Kidney epithelial cell (primary cell): ENCODE measurements at regions not wholly inside any gene's neighbourhood (a gene's known extent, or its start where the extent isn't known, plus 50 kb on each side); places are given as distances from the start of the nearest gene placed in this dataset.
A peak's percentile ranks its signal among the peaks of the same experiment; 100 is the strongest.

Experiments used
- DNase-seq: peaks from one replicate; pipeline ENCODE4 v3.0.0-alpha.2; 2010; ENCODE audit warnings: low read depth
- H3K27me3 ChIP-seq: 2 replicates; pipeline ENCODE4 v1.6.0; 2011; ENCODE audit warnings: low read length; ENCODE audit not compliant: control insufficient read depth, insufficient read depth
- H3K36me3 ChIP-seq: 2 replicates; pipeline ENCODE4 v1.5.1; 2011; ENCODE audit warnings: low read length; ENCODE audit not compliant: control insufficient read depth, insufficient read depth
- H3K4me3 ChIP-seq: 2 replicates; pipeline ENCODE4 v1.5.1; 2011; ENCODE audit warnings: low read depth, mild to moderate bottlenecking, control low read depth, low read length
- TF ChIP-seq, protein P1 (sequence below): IDR thresholded peaks from 2 replicates; pipeline ENCODE4 v1.5.1; 2011; ENCODE audit warnings: mild to moderate bottlenecking, moderate library complexity, low read length, control low read depth, inconsistent platforms; ENCODE audit not compliant: insufficient read depth, poor library complexity, severe bottlenecking

DNA sequence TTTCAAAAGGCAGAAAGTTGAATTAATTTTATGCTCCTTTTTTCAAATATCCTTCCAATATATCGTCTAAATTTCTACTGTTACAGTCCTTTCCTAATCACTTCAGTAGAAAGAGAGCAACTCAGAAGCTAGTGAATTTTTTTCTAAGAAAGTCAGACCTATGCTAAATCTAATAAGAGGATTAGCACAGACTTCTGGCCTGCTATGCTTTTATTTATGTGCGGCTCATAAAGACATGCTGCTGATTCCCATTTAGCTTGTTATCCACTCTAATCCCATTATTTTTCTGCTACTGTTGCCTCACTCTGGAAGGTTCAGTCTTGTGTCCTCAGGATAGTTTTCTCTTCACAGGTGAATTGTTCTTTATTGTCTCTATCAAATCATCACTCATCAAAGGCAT lies 473.5 kb upstream of the FAM241A start:
- DNase-seq: no peak
- TF ChIP-seq, protein P1, sequence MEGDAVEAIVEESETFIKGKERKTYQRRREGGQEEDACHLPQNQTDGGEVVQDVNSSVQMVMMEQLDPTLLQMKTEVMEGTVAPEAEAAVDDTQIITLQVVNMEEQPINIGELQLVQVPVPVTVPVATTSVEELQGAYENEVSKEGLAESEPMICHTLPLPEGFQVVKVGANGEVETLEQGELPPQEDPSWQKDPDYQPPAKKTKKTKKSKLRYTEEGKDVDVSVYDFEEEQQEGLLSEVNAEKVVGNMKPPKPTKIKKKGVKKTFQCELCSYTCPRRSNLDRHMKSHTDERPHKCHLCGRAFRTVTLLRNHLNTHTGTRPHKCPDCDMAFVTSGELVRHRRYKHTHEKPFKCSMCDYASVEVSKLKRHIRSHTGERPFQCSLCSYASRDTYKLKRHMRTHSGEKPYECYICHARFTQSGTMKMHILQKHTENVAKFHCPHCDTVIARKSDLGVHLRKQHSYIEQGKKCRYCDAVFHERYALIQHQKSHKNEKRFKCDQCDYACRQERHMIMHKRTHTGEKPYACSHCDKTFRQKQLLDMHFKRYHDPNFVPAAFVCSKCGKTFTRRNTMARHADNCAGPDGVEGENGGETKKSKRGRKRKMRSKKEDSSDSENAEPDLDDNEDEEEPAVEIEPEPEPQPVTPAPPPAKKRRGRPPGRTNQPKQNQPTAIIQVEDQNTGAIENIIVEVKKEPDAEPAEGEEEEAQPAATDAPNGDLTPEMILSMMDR: no peak
- H3K36me3 ChIP-seq: no peaks in the 10 kb centered on the region
- H3K27me3 ChIP-seq: no peaks in the 10 kb centered on the region
- no peak overlapping the region for H3K4me3 ChIP-seq

DNA sequence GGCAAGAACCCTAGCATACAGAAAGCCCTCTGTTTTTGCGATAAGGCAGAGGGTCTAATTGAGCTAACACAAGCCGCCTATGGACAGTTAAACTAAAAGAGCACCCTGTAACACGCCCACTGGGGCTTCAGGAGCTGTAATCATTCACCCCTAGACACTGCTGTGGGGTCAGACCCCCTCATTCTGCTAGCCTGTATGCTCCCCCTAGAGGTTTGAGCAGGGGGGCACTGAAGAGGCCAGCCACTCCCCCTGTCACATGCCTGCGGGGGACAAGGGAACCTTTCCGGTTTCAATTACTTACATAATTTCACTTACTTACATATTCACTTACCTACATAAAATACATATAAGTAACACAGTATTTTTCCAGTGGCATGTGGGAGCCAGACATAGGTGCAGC lies 469.5 kb upstream of the FAM241A start:
- no peak overlapping the region for H3K4me3 ChIP-seq

DNA sequence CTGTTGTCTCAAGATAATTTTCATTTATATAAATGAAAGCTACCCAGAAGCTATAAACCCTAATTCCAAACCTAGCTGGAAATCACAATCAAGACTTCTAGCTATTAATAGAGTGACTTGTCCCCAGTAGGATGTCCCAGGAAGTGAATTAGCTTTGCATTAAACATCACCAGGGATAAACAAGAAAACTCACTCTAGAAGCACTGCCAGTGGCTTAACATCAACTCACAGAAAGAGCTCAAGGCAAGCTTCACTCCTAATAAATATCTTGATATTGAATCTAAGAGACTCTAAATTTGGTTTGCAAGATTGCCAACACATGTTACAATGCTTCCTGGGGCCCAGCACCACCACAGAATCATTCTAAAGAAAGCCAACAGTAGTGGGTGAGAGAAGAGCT lies 468.7 kb upstream of the FAM241A start:
- Histone ChIP-seq H3K36me3 (no peaks in the 10 kb centered on the region), H3K4me3 (no peak overlapping the region), H3K27me3 (no peaks in the 10 kb centered on the region)
- DNase-seq: no peak
- TF ChIP-seq, protein P1: no peak

More for the DNA sequence above, 469.5 kb upstream of the FAM241A start:
- Histone ChIP-seq H3K36me3 (no peaks in the 10 kb centered on the region), H3K27me3 (no peaks in the 10 kb centered on the region)
- DNase-seq: no peak
- TF ChIP-seq, protein P1: no peak

DNA sequence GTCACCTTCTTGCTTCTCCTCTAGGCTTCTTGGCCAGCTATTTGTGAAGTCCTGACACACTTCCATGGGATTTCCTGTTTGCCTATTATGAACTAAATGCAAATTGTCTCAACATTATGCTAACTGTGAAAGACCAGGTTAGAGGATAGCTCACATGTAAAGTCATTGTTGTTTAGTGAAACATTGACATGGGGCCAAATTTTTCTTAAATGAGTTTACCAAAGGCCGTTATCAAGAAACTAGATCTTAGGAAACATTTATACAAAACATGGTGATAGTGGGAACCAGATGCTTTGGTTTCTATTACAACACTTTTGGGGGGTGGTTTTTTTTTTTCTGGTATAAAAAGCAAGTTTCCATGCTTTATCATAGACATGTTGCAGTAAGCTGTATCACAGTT lies 466.8 kb upstream of the FAM241A start:
- Histone ChIP-seq H3K36me3 (no peaks in the 10 kb centered on the region), H3K27me3 (no peaks in the 10 kb centered on the region), H3K4me3 (no peak overlapping the region)
- peak; percentile 14 for DNase-seq
- TF ChIP-seq, protein P1: no peak

DNA sequence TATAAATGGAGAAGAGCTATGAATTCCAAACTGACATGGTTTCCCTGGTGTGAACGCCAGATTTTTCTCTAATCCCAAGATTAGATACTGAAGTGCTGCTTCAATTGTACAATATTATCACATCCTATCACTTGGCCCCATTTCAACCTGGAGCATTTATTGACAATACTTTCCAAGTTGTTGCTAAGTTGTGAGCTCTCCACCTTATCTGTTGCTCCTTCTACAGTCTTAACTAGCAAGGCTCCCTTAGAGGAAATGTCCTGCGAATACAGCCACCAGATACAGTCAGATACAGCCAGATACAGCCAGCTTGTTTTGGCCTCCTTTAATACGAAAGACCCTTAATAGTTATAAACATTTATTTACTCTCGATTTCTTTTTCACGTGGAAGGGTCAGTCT lies 466.3 kb upstream of the FAM241A start:
- Histone ChIP-seq H3K27me3 (no peaks in the 10 kb centered on the region), H3K36me3 (no peaks in the 10 kb centered on the region), H3K4me3 (no peak overlapping the region)
- TF ChIP-seq, protein P1: no peak
- no peak for DNase-seq

DNA sequence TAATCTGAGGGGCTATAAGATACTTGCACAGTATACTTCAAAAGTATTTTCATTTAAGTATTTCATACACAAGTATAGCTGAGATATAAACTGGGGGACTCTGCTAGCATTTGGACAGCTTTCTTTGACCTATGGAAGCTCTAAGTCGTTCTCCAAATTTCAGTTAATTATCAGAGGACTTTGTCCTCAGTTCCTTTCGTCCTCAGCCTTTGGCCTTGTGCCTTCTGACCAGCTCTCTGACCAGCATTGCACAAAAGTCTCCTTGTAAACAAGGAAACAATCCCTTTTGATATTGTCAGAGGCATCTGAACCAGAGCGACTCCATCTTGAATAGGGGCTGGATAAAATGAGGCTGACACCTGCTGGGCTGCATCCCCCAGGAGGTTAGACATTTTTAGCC lies 464.0 kb upstream of the FAM241A start:
- Histone ChIP-seq H3K27me3 (no peaks in the 10 kb centered on the region), H3K36me3 (no peaks in the 10 kb centered on the region), H3K4me3 (no peak overlapping the region)
- DNase-seq: no peak
- TF ChIP-seq, protein P1: no peak
